Motor neuron (in vitro differentiated cells): ENCODE measurements at regions not wholly inside any gene's neighbourhood (a gene's known extent, or its start where the extent isn't known, plus 50 kb on each side); places are given as distances from the start of the nearest gene placed in this dataset.

Experiments
- ATAC-seq, 8 experiments: fragments of 200-7000 bp; cut with Tn5 transposase; replicated peaks in 6 of 8; 2 replicates each; pipeline ENCODE4 v1.8.0; 2021; ENCODE audit warnings: mild to moderate bottlenecking in 8 of 8, moderate library complexity in 8 of 8
- H3K27ac ChIP-seq, 2 donors: fragments of 250-450 bp; sonication (Bioruptor Pico); 2 replicates each; pipeline ENCODE4 v1.9.0; 2021; ENCODE audit warnings: antibody characterized with exemption in 2 of 2, mild to moderate bottlenecking in 2 of 2, moderate library complexity in 1 of 2
- H3K4me1 ChIP-seq, 2 donors: fragments of 250-450 bp; sonication (Bioruptor Pico); replicated peaks in 1 of 2; 2 replicates each; pipeline ENCODE4 v1.6.1; 2021; ENCODE audit warnings: antibody characterized with exemption in 2 of 2, mild to moderate bottlenecking in 2 of 2, moderate library complexity in 1 of 2
- H3K4me3 ChIP-seq, 5 donors: fragments of 250-450 bp; sonication (Bioruptor Pico); 2 replicates each; pipeline ENCODE4 v1.9.0; 2021; ENCODE audit warnings: antibody characterized with exemption in 5 of 5, mild to moderate bottlenecking in 5 of 5, moderate library complexity in 4 of 5
- WGBS, 10 experiments: fragments of 450-650 bp; shearing (Covaris generic); methylation state at CpG; one replicate each; pipeline ENCODE4 v1.0.0; 2022; 5-methylcytosine and 5-hydroxymethylcytosine counted together
- in situ Hi-C, 9 experiments: fragments of 400-800 bp; cut with MboI; loops; one replicate each; pipeline ENCODE4 v1.15.0; 2021; ENCODE audit warnings: low sequenced_read_pairs in 9 of 9, low pct_unique_long_range_greater_than_20kb in 2 of 9; ENCODE audit not compliant: unreplicated experiment in 9 of 9

DNA sequence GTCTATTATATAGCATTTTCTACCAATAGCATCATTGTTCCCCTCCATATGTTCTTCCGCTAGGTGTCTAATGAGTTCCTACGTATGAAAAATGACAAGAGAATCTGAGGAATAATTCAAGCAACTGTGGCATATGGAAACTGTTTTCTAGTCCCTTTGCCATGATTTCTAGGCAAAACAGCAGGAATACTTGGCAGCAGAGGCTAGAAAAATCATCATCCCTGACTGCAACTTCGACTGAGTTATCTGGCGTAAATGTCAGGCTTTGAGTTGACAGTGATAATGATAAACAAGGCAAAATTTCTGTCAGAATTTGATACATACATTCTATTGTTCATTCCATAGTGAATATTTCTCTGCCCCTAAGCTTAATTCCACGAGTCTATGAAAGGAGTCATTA, 572.8 kb upstream of the USP15 start:
- no peak for ATAC-seq
- Histone ChIP-seq H3K4me3 (no peak overlapping the region), H3K4me1 (no peaks in the 10 kb centered on the region), H3K27ac (no peak overlapping the region)
- in situ Hi-C loops = no loop called here
- 0 to 91% (median 30%) methylated on average over 1 to 5 of the region's 5 CpGs for WGBS, 10 experiments

- 0 to 100% (median 20%) methylated on average over 1 of the region's 1 CpG; no CpG with 5 or more reads in 5 of the 10 experiments for WGBS, 10 experiments
- in situ Hi-C loops = no loop called here
Observed at GRCh38 chr12:61694214-61694613, 566.0 kb upstream of the USP15 start.

GRCh38 chr12:61701471-61701870, 558.7 kb upstream of the USP15 start:
- ATAC-seq = no peak
- in situ Hi-C loops = no loop called here
- Histone ChIP-seq H3K4me1 (no peaks in the 10 kb centered on the region), H3K27ac (no peak overlapping the region), H3K4me3 (no peak overlapping the region)
- 6 to 90% (median 72%) methylated on average over 3 of the region's 3 CpGs; no CpG with 5 or more reads in 5 of the 10 experiments for WGBS, 10 experiments

More at GRCh38 chr12:61694214-61694613, 566.0 kb upstream of the USP15 start:
- Histone ChIP-seq H3K4me3 (no peak overlapping the region), H3K4me1 (no peaks in the 10 kb centered on the region), H3K27ac (no peak overlapping the region)
- no peak for ATAC-seq

DNA sequence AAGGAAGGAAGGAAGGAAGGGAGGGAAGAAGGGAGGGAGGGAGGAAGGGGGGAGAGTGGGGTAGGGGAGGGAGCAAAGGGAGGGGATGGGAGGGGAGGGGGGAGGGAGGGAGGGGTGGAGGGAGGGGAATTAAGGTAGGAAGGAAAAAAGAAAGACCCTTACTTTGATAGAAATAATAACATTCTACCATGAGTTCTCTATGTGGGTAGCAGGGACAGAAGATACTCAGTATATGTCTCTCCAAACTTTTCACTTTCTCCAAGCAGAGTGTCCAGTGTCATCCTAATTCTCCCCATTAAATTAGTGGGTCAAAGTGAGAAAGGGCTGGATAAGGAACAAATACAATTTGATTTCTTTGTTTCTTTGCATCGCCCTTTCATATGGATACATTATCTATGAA, 553.4 kb upstream of the USP15 start:
- Histone ChIP-seq H3K4me1 (no peaks in the 10 kb centered on the region), H3K4me3 (no peak overlapping the region), H3K27ac (no peak overlapping the region)
- in situ Hi-C loops = no loop called here
- 29 to 100% (median 85%) methylated on average over 1 of the region's 1 CpG; no CpG with 5 or more reads in 2 of the 10 experiments for WGBS, 10 experiments
- ATAC-seq = no peak

DNA sequence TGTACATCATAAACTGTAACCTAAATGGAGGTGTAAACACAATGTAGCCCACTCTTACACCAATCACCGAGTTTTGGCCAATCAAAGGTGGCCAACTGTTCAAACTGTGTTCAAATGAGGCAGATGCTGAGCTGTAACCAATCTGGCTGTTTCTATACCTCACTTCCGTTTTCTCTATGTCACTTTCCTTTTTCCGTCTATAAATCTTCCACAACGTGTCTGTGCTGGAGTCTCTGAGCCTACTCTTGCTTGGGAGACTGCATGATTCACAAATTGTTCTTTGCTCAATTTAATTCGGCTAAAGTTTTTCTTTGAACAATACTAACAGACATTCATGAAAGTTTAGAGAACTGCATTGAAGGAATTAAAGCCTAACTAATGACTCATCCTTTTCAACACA, 547.1 kb upstream of the USP15 start:
- 20 to 89% (median 63%) methylated on average over 1 to 5 of the region's 5 CpGs; no CpG with 5 or more reads in 1 of the 10 experiments for WGBS, 10 experiments
- in situ Hi-C loops = no loop called here
- ATAC-seq = no peak
- no peak overlapping the region for H3K4me3 ChIP-seq
- H3K4me1 ChIP-seq = peaks cover 0 to 6% of the 10 kb centered on the region in 2 donors
- H3K27ac ChIP-seq = no peak overlapping the region

DNA sequence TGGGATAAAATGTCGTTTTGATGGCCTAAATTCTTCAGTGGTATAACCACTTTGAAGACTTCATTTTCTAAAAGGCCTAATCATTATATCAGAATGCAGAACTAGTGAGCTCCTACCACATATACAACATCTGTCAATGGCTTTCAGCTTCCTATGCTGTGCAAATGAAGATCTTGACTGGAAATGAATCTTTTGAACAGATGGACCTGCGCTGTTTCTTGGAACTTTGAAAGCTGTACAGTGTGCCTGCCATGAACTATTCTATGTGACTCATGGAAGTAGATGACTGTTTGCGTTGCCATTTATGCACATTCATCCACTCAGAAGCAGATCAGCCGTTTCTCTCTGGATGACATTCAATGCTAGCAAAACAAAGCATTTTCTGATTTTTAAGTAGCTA, 542.2 kb upstream of the USP15 start:
- Histone ChIP-seq H3K4me1 (peaks cover 0 to 6% of the 10 kb centered on the region in 2 donors), H3K4me3 (no peak overlapping the region), H3K27ac (no peak overlapping the region)
- ATAC-seq = peak in 1 of 8 experiments; percentile 49
- in situ Hi-C loops = no loop called here
- 7 to 92% (median 58%) methylated on average over 2 to 4 of the region's 4 CpGs; no CpG with 5 or more reads in 1 of the 10 experiments for whole genome bisulfite sequencing, 10 experiments

DNA sequence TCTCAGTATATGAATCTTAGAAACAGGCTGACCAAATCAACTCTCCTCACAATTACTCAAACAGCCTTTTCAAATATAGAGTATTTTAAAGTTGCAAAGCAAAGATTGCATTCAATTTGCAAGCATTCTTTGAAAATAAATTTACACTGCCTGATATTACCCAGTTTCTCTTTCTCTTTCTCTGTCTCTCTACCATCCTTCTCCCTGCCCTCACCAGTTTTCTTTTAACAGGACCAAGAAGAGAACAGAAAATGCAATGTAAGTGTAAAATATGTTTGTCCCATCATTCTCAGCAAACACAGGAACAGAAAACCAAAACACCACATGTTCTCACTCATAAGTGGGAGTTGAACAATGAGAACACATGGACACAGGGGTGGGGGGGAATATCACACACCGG, 520.3 kb upstream of the USP15 start:
- Histone ChIP-seq H3K4me3 (no peak overlapping the region), H3K27ac (no peak overlapping the region), H3K4me1 (no peaks in the 10 kb centered on the region)
- in situ Hi-C loops = no loop called here
- no peak for ATAC-seq
- WGBS, 10 experiments = 0 to 88% (median 80%) methylated on average over 1 of the region's 1 CpG; no CpG with 5 or more reads in 6 of the 10 experiments

DNA sequence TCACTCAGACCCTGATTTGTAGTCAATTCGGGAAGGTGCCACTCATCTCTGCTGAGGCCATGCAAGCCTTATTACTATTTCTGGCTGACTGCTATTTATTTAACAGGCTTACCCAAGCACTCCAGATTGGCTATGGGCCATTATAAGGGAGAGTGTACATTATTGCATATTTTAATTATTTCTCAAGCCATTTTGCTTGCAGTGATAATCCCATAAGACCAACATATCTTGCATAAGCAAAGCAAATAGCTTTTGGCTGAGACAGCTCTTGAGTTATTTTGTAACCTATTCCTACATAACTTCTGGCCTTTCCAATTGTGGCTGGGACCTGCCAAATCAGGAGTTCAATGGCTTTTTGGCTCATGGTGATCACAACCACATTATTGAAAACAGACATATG, 509.6 kb upstream of the USP15 start:
- in situ Hi-C loops = no loop called here
- no peak for ATAC-seq
- Histone ChIP-seq H3K4me1 (no peaks in the 10 kb centered on the region), H3K4me3 (no peak overlapping the region), H3K27ac (no peak overlapping the region)
- 17 to 100% (median 83%) methylated on average over 1 of the region's 1 CpG; no CpG with 5 or more reads in 3 of the 10 experiments for WGBS, 10 experiments

- in situ Hi-C loops = no loop called here
- no peaks in the 10 kb centered on the region for H3K4me1 ChIP-seq
- WGBS, 10 experiments = 50 to 100% (median 100%) methylated on average over 1 of the region's 1 CpG; no CpG with 5 or more reads in 3 of the 10 experiments
- H3K4me3 ChIP-seq = no peak overlapping the region
- no peak for ATAC-seq
- no peak overlapping the region for H3K27ac ChIP-seq
Observed at GRCh38 chr12:61754214-61754613, 506.0 kb upstream of the USP15 start.

DNA sequence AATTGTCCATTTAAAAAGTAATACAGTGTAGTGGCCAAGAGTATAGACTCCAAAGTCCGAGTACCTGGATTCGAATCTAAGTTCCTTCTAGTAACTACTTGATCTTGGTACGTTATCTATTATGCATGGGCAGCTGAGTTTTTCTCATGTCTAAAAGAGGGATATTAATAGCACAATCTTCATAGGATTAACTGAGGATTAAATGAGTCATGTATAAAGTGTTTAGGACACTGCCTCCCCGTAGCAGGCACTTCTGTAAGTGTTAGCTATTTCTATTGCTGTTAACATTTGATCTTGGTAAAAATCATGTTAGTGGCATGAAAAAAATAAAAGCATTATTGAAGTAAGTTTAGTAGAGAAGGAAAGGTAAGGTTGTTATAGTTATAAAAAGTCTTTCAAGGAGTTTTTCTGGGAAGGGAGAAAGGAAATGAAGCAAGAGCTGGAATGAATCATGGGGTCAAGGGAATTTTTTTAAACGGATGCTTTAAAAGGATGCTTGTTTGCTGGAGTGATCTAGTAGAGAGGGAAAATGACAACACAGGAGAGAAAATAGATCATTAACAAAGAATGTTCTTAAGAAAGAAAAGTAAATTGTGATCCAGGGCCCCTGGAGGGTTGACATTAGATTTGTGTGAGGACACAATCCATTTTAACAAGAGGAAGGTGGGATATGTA, 502.2 kb upstream of the USP15 start:
- 14 to 94% (median 82%) methylated on average over 1 to 5 of the region's 5 CpGs for WGBS, 10 experiments
- H3K4me1 ChIP-seq = no peaks in the 10 kb centered on the region
- ATAC-seq = no peak
- H3K27ac ChIP-seq = no peak overlapping the region
- no peak overlapping the region for H3K4me3 ChIP-seq
- in situ Hi-C loops = no loop called here

- in situ Hi-C loops = no loop called here
- no peak overlapping the region for H3K4me3 ChIP-seq
- H3K27ac ChIP-seq = no peak overlapping the region
- no peaks in the 10 kb centered on the region for H3K4me1 ChIP-seq
- no peak for ATAC-seq
Observed at GRCh38 chr12:61758661-61759060, 501.5 kb upstream of the USP15 start.

DNA sequence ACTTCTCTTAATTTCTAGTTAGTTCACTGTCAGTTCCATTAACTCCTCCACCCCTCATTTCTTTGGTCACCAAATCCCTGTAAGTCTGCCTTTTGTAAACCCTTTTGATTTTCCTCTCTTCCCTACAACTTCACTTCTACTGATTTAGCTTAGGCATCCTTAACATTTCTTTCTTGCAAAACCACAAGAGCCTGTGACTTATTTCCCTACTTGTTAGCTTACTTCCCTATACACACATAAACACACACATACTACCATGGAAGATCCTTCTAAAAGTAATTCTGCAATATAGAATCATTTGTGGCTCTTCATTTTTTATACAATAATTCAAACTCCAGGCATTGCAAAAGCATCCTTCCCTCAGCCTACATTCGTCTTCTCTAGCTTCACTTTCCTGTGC, 494.3 kb upstream of the USP15 start:
- in situ Hi-C loops = no loop called here
- H3K4me1 ChIP-seq = no peaks in the 10 kb centered on the region
- 0 to 90% (median 25%) methylated on average over 1 of the region's 1 CpG; no CpG with 5 or more reads in 5 of the 10 experiments for whole genome bisulfite sequencing, 10 experiments
- H3K27ac ChIP-seq = no peak overlapping the region
- no peak for ATAC-seq
- H3K4me3 ChIP-seq = no peak overlapping the region

- Histone ChIP-seq H3K4me3 (no peak overlapping the region), H3K27ac (no peak overlapping the region), H3K4me1 (no peaks in the 10 kb centered on the region)
- ATAC-seq = no peak
- 0 to 70% (median 45%) methylated on average over 1 of the region's 1 CpG; no CpG with 5 or more reads in 2 of the 10 experiments for WGBS, 10 experiments
- in situ Hi-C loops = no loop called here
Observed at GRCh38 chr12:61780435-61780834, 479.8 kb upstream of the USP15 start.

GRCh38 chr12:61781021-61781581, 479.1 kb upstream of the USP15 start:
- in situ Hi-C loops = no loop called here

More at GRCh38 chr12:61781021-61781581, 479.1 kb upstream of the USP15 start:
- WGBS, 10 experiments = 0 to 100% (median 75%) methylated on average over 1 of the region's 1 CpG; no CpG with 5 or more reads in 1 of the 10 experiments
- no peak overlapping the region for H3K27ac ChIP-seq
- H3K4me1 ChIP-seq = no peaks in the 10 kb centered on the region
- ATAC-seq = no peak
- no peak overlapping the region for H3K4me3 ChIP-seq
